H9 (cell line): ENCODE measurements at regions not wholly inside any gene's neighbourhood (a gene's known extent, or its start where the extent isn't known, plus 50 kb on each side); places are given as distances from the start of the nearest gene placed in this dataset.

Experiments used
- DNase-seq: peaks from one replicate; pipeline ENCODE4 v3.0.0-alpha.2; 2017
- H2AFZ ChIP-seq: one replicate; pipeline ENCODE4 v1.6.1; 2013; ENCODE audit warnings: mild to moderate bottlenecking, low read length, control low read depth, moderate library complexity
- H2AK5ac ChIP-seq: 2 replicates; pipeline ENCODE4 v1.6.1; 2013; ENCODE audit warnings: low read length, control low read depth, mixed read lengths; ENCODE audit not compliant: insufficient read length
- H2BK120ac ChIP-seq: one replicate; pipeline ENCODE4 v1.6.1; 2013; ENCODE audit warnings: low read depth, mild to moderate bottlenecking, low read length, control low read depth, inconsistent platforms; ENCODE audit not compliant: poor library complexity, severe bottlenecking
- H2BK12ac ChIP-seq: 2 replicates; pipeline ENCODE4 v1.6.1; 2013; ENCODE audit warnings: low read length, control low read depth, mixed read lengths, low read depth; ENCODE audit not compliant: insufficient read length
- H2BK15ac ChIP-seq: 2 replicates; pipeline ENCODE4 v1.6.1; 2013; ENCODE audit warnings: low read depth, low read length, control low read depth
- H2BK20ac ChIP-seq: one replicate; pipeline ENCODE4 v1.6.1; 2013; ENCODE audit warnings: low read depth, mild to moderate bottlenecking, low read length, control low read depth, inconsistent platforms; ENCODE audit not compliant: poor library complexity, severe bottlenecking
- H2BK5ac ChIP-seq: 2 replicates; pipeline ENCODE4 v1.6.1; 2013; ENCODE audit warnings: low read length, control low read depth, mixed read lengths; ENCODE audit not compliant: insufficient read length
- H3K14ac ChIP-seq: 2 replicates; pipeline ENCODE4 v1.6.1; 2013; ENCODE audit warnings: low read length, control low read depth; ENCODE audit not compliant: insufficient read depth
- H3K18ac ChIP-seq: 2 replicates; pipeline ENCODE4 v1.6.1; 2013; ENCODE audit warnings: low read depth, mild to moderate bottlenecking, mixed read lengths, low read length, control low read depth; ENCODE audit not compliant: insufficient read length
- H3K23ac ChIP-seq: 2 replicates; pipeline ENCODE4 v1.6.1; 2013; ENCODE audit warnings: low read length, control low read depth, mixed read lengths, low read depth; ENCODE audit not compliant: insufficient read length
- H3K23me2 ChIP-seq: 2 replicates; pipeline ENCODE4 v1.6.1; 2013; ENCODE audit warnings: low read depth, mild to moderate bottlenecking, mixed read lengths, low read length, control low read depth; ENCODE audit not compliant: insufficient read length, poor library complexity, severe bottlenecking
- H3K27ac ChIP-seq: 2 replicates; pipeline ENCODE4 v1.5.1; 2013; ENCODE audit warnings: low read length, control low read depth, mixed read lengths, low read depth; ENCODE audit not compliant: insufficient read length
- H3K27me3 ChIP-seq: 2 replicates; pipeline ENCODE4 v1.6.1; 2013; ENCODE audit warnings: low read length, control low read depth, inconsistent platforms; ENCODE audit not compliant: insufficient read depth
- H3K4ac ChIP-seq: 2 replicates; pipeline ENCODE4 v1.6.1; 2013; ENCODE audit warnings: low read depth, mild to moderate bottlenecking, control low read depth, inconsistent platforms, low read length, moderate library complexity
- H3K4me1 ChIP-seq: 2 replicates; pipeline ENCODE4 v1.6.1; 2013; ENCODE audit warnings: low read length, control low read depth, inconsistent platforms; ENCODE audit not compliant: insufficient read depth
- H3K4me2 ChIP-seq: 2 replicates; pipeline ENCODE4 v1.6.1; 2013; ENCODE audit warnings: low read length, control low read depth, mixed read lengths; ENCODE audit not compliant: insufficient read length, insufficient read depth
- H3K56ac ChIP-seq: 2 replicates; pipeline ENCODE4 v1.6.1; 2013; ENCODE audit warnings: low read depth, mild to moderate bottlenecking, mixed read lengths, low read length, control low read depth; ENCODE audit not compliant: insufficient read length
- H3K79me1 ChIP-seq: 2 replicates; pipeline ENCODE4 v1.6.1; 2013; ENCODE audit warnings: low read depth, mild to moderate bottlenecking, moderate library complexity, low read length, control low read depth, inconsistent platforms; ENCODE audit not compliant: insufficient read depth, poor library complexity, severe bottlenecking
- H3K79me2 ChIP-seq: 2 replicates; pipeline ENCODE4 v1.6.1; 2013; ENCODE audit warnings: low read length, control low read depth, inconsistent platforms; ENCODE audit not compliant: insufficient read depth
- H3K9ac ChIP-seq: 2 replicates; pipeline ENCODE4 v1.6.1; 2013; ENCODE audit warnings: low read length, control low read depth, mixed read lengths; ENCODE audit not compliant: insufficient read length; ENCODE audit errors: extremely low read depth
- H3K9me3 ChIP-seq: one replicate; pipeline ENCODE4 v1.6.1; 2013; ENCODE audit warnings: low read depth, low read length, inconsistent platforms; ENCODE audit not compliant: control insufficient read depth
- H3T11ph ChIP-seq: one replicate; pipeline ENCODE4 v1.6.1; 2013; ENCODE audit warnings: mild to moderate bottlenecking, low read length, control low read depth, inconsistent platforms
- H4K20me1 ChIP-seq: one replicate; pipeline ENCODE4 v1.6.1; 2013; ENCODE audit not compliant: control insufficient read depth, insufficient read length, insufficient read depth
- H4K5ac ChIP-seq: 2 replicates; pipeline ENCODE4 v1.6.1; 2013; ENCODE audit warnings: low read depth, mild to moderate bottlenecking, mixed read lengths, low read length, control low read depth; ENCODE audit not compliant: insufficient read length
- H4K8ac ChIP-seq: replicated peaks from 2 replicates; pipeline ENCODE4 v1.6.1; 2013; ENCODE audit warnings: low read length, control low read depth, mixed read lengths, low read depth; ENCODE audit not compliant: insufficient read length
- H4K91ac ChIP-seq: 2 replicates; pipeline ENCODE4 v1.6.1; 2013; ENCODE audit warnings: low read depth, mild to moderate bottlenecking, moderate library complexity, mixed read lengths, low read length, control low read depth; ENCODE audit not compliant: insufficient read length
- H3K27ac Mint-ChIP-seq, 3 experiments: 2 replicates in 2 of 3; 3 replicates in 1 of 3; pipeline ENCODE4 v1.8.0; 2020 to 2021; ENCODE audit warnings: mixed read lengths in 3 of 3, mild to moderate bottlenecking in 1 of 3, moderate library complexity in 1 of 3
- H3K27me3 Mint-ChIP-seq: 2 replicates; pipeline ENCODE4 v1.8.0; 2021; ENCODE audit warnings: low read depth, mild to moderate bottlenecking, moderate library complexity, mixed read lengths
- H3K36me3 Mint-ChIP-seq, 3 experiments: 2 replicates in 2 of 3; 3 replicates in 1 of 3; pipeline ENCODE4 v1.8.0; 2020 to 2021; ENCODE audit warnings: low read depth in 3 of 3, mixed read lengths in 3 of 3; ENCODE audit not compliant: insufficient read depth in 1 of 3
- H3K4me1 Mint-ChIP-seq, 2 experiments: 2 replicates each; pipeline ENCODE4 v1.8.0; 2020; ENCODE audit warnings: mixed read lengths in 2 of 2
- H3K4me3 Mint-ChIP-seq, 2 experiments: 2 replicates in 1 of 2; 3 replicates in 1 of 2; pipeline ENCODE4 v1.8.0; 2020 to 2021; ENCODE audit warnings: mild to moderate bottlenecking in 2 of 2, mixed read lengths in 2 of 2, moderate library complexity in 1 of 2
- H3K9me3 Mint-ChIP-seq, 2 experiments: 2 replicates in 1 of 2; 3 replicates in 1 of 2; pipeline ENCODE4 v1.8.0; 2020; ENCODE audit warnings: mild to moderate bottlenecking in 2 of 2, mixed read lengths in 2 of 2, moderate library complexity in 1 of 2
- WGBS: extraction: QIAGEN DNeasy Blood & Tissue Kit; methylation state at CpG from one replicate; pipeline ENCODE4 v1.1.7; 2013; ENCODE audit warnings: missing lambda C conversion rate, low lambda C conversion rate, mixed read lengths; ENCODE audit not compliant: insufficient read length; ENCODE audit errors: extremely low coverage; 5-methylcytosine and 5-hydroxymethylcytosine counted together
- TF ChIP-seq, protein P1 (sequence below): fragments of 200-600 bp; sonication (generic); conservative IDR thresholded peaks from 3 replicates; pipeline ENCODE4 v1.8.0; 2021; ENCODE audit warnings: antibody characterized with exemption, mild to moderate bottlenecking

- Histone ChIP-seq H3K56ac (no peak overlapping the region), H3K14ac (no peak overlapping the region), H2BK20ac (no peak overlapping the region), H3K4ac (no peak overlapping the region), H4K5ac (no peak overlapping the region), H2AFZ (no peak overlapping the region), H3T11ph (no peak overlapping the region), H2BK15ac (no peak overlapping the region), H4K8ac (no peak overlapping the region), H3K9ac (no peak overlapping the region), H2BK12ac (no peak overlapping the region), H3K27me3 (no peaks in the 10 kb centered on the region), H3K18ac (no peak overlapping the region), H2BK120ac (no peak overlapping the region), H3K79me2 (no peaks in the 10 kb centered on the region), H3K9me3 (no peaks in the 10 kb centered on the region), H3K23me2 (no peaks in the 10 kb centered on the region), H3K23ac (no peak overlapping the region), H4K20me1 (no peaks in the 10 kb centered on the region), H4K91ac (no peak overlapping the region), H3K4me1 (peaks cover 6% of the 10 kb centered on the region; the same call in 1 of the 2 replicates), H3K4me2 (no peak overlapping the region), H3K79me1 (no peaks in the 10 kb centered on the region), H2AK5ac (no peak overlapping the region), H3K27ac (no peak overlapping the region), H2BK5ac (no peak overlapping the region)
- H3K9me3 Mint-ChIP-seq, result peaks cover 0 to 2% of the 10 kb centered on the region in 2 experiments; a peak in 3 of 5 replicates
- no peak overlapping the region for H3K4me3 Mint-ChIP-seq
- WGBS, result no CpG with 5 or more reads among the region's 5 CpGs
- H3K27me3 Mint-ChIP-seq, result no peaks in the 10 kb centered on the region; the same call in 1 of the 2 replicates
- H3K4me1 Mint-ChIP-seq, result peaks cover 22 to 32% of the 10 kb centered on the region in 2 experiments
- no peak for DNase-seq
- no peak overlapping the region for H3K27ac Mint-ChIP-seq
- TF ChIP-seq, protein P1, sequence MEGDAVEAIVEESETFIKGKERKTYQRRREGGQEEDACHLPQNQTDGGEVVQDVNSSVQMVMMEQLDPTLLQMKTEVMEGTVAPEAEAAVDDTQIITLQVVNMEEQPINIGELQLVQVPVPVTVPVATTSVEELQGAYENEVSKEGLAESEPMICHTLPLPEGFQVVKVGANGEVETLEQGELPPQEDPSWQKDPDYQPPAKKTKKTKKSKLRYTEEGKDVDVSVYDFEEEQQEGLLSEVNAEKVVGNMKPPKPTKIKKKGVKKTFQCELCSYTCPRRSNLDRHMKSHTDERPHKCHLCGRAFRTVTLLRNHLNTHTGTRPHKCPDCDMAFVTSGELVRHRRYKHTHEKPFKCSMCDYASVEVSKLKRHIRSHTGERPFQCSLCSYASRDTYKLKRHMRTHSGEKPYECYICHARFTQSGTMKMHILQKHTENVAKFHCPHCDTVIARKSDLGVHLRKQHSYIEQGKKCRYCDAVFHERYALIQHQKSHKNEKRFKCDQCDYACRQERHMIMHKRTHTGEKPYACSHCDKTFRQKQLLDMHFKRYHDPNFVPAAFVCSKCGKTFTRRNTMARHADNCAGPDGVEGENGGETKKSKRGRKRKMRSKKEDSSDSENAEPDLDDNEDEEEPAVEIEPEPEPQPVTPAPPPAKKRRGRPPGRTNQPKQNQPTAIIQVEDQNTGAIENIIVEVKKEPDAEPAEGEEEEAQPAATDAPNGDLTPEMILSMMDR, result no peak
- H3K36me3 Mint-ChIP-seq, result peaks cover 0 to 7% (median 0%) of the 10 kb centered on the region in 3 experiments; a peak in 4 of 7 replicates
Measured at GRCh38 chr4:138644322-138644721, 371.3 kb upstream of the NOCT start.
